CD4-positive, alpha-beta T cell (primary cell): ENCODE measurements at regions not wholly inside any gene's neighbourhood (a gene's known extent, or its start where the extent isn't known, plus 50 kb on each side); places are given as distances from the start of the nearest gene placed in this dataset.
"Not testable (repeated sequence)": the region's sequence is repeated elsewhere in the genome, so short reads cannot be mapped to it uniquely, and the experiment has no call there.

Experiments used
- ATAC-seq: fragments of 200-7000 bp; cut with Tn5 transposase; one replicate; pipeline ENCODE4 v1.10.0; 2022; ENCODE audit warnings: mild to moderate bottlenecking; ENCODE audit not compliant: poor library complexity
- CTCF ChIA-PET: fragments of 350-600 bp; sonication (Branson Sonifier 250); formaldehyde crosslinking; loops from one replicate; lab custom pipeline; 2021; ENCODE audit warnings: antibody characterized with exemption, inconsistent platforms; lab: Charles Lee
- POLR2A ChIA-PET: fragments of 350-600 bp; sonication (Branson Sonifier 250); formaldehyde crosslinking; loops from one replicate; lab custom pipeline; 2021; ENCODE audit warnings: antibody characterized with exemption, inconsistent platforms; lab: Charles Lee
- DNase-seq, 14 experiments: peaks; one replicate each; pipeline ENCODE4 v3.0.0-alpha.2; 2013 to 2020; ENCODE audit warnings: mixed read lengths in 2 of 14
- H3K27ac ChIP-seq, 2 donors: one replicate each; pipeline versions ENCODE4 v1.5.1 to v1.7.0; 2013; ENCODE audit warnings: low read length in 2 of 2, low read depth in 1 of 2, mild to moderate bottlenecking in 1 of 2
- H3K27me3 ChIP-seq, 2 experiments: 1 replicate in 1 of 2; 2 replicates in 1 of 2; pipeline versions ENCODE4 v1.6.1 to v1.7.0; 2013; ENCODE audit warnings: low read length in 2 of 2, control low read depth in 1 of 2, mild to moderate bottlenecking in 1 of 2, moderate library complexity in 1 of 2; ENCODE audit not compliant: insufficient read depth in 2 of 2, control insufficient read depth in 1 of 2
- H3K36me3 ChIP-seq: one replicate; pipeline ENCODE4 v1.6.1; 2013; ENCODE audit warnings: low read length, control low read depth; ENCODE audit not compliant: insufficient read depth
- H3K4me1 ChIP-seq: one replicate; pipeline ENCODE4 v1.6.1; 2013; ENCODE audit warnings: low read length, control low read depth; ENCODE audit not compliant: insufficient read depth
- H3K4me3 ChIP-seq: one replicate; pipeline ENCODE4 v1.5.1; 2013; ENCODE audit warnings: mild to moderate bottlenecking, low read length, moderate library complexity
- H3K9me3 ChIP-seq, 2 experiments: 1 replicate in 1 of 2; 2 replicates in 1 of 2; pipeline versions ENCODE4 v1.6.1 to v1.7.0; 2013; ENCODE audit warnings: low read length in 2 of 2, mild to moderate bottlenecking in 2 of 2, control low read depth in 1 of 2, moderate library complexity in 1 of 2; ENCODE audit not compliant: control insufficient read depth in 1 of 2, insufficient read depth in 1 of 2
- H3K27ac Mint-ChIP-seq: one replicate; pipeline ENCODE4 v1.8.0; 2020; ENCODE audit warnings: mixed read lengths
- H3K27me3 Mint-ChIP-seq: one replicate; pipeline ENCODE4 v1.8.0; 2021; ENCODE audit warnings: mixed read lengths
- H3K36me3 Mint-ChIP-seq: one replicate; pipeline ENCODE4 v1.8.0; 2021; ENCODE audit warnings: low read depth, mixed read lengths
- H3K4me1 Mint-ChIP-seq: one replicate; pipeline ENCODE4 v1.8.0; 2021; ENCODE audit warnings: low read depth, mixed read lengths
- H3K4me3 Mint-ChIP-seq: one replicate; pipeline ENCODE4 v1.8.0; 2020; ENCODE audit warnings: mild to moderate bottlenecking, mixed read lengths
- H3K9me3 Mint-ChIP-seq: one replicate; pipeline ENCODE4 v1.8.0; 2020; ENCODE audit warnings: mixed read lengths
- intact Hi-C, 2 experiments: fragments of 100-400 bp; cut with DNase I in 1 of 2; cut with micrococcal nuclease in 1 of 2; formaldehyde crosslinking; loops; one replicate each; pipeline versions ENCODE4 v1.15.1 to v1.9.0; 2023 to 2025; cut with DNase I, micrococcal nuclease

DNA sequence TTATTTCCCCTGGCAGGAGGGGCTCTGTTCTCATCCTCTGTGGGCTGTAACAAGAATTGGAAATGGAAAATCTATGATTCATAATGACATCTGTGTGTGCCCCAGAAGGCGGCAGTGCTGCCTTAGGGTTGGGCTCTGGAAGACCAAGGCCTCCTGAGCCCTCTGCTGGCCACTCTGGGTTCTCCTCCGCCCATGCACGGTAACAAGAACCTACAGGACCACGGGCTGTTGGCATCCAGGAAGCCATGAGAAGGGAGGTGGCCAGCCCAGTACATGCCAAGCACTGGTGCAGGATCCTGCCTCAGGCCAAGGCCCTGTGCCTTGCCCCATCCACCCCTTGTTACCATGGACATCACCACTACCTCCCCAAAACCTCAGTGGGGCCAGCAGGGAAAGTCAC is 454.2 kb downstream of the TP53TG3F start:
- H3K9me3 Mint-ChIP-seq, H3K9me3 ChIP-seq, H3K27me3 Mint-ChIP-seq, H3K27ac ChIP-seq, intact Hi-C loops, POLR2A ChIA-PET, CTCF ChIA-PET, H3K4me3 ChIP-seq, H3K27me3 ChIP-seq, H3K27ac Mint-ChIP-seq, H3K36me3 Mint-ChIP-seq, H3K4me1 Mint-ChIP-seq, H3K36me3 ChIP-seq, ATAC-seq, DNase-seq, H3K4me1 ChIP-seq, H3K4me3 Mint-ChIP-seq: not testable (repeated sequence)

DNA sequence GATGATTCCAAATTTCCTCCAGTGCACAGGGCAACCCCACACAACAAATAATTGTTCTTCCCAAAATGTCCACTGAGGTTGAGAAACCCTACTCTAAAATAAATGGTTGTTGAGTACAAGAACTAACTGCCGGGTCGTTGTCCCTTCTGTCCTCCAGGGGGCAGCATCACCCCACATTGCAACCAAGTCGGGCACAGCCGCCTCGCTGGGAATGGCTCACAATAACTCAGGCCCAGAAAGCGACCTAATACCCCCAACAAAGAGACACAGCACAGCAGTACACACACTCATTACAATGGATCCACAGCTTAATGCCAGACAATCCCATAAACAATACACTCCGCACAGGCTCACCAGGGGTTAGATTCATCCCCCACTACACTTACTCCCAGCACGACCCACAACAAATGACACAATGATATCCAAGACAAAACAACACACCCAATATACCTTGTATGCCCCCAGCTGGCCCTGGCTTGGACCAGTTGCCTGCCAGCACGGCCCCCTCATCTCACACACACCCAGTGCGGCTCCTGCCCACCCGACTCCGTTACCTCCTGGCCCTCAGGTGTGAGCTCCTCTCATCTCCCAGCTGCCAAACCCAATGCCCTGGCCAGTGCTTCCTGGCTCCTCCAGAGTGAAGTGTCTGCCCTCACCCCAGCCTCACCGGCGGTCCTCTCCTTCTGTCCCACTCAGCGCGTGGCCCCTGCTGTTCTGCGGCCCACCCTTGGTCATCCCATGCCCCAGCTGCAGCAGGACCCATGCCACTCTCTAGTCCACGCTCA is 461.5 kb downstream of the TP53TG3F start:
- peak; percentile 56 for ATAC-seq
- intact Hi-C loops, H3K36me3 Mint-ChIP-seq, H3K4me3 ChIP-seq, POLR2A ChIA-PET, H3K9me3 Mint-ChIP-seq, H3K9me3 ChIP-seq, H3K4me1 Mint-ChIP-seq, H3K4me1 ChIP-seq, H3K27ac ChIP-seq, H3K36me3 ChIP-seq, H3K27ac Mint-ChIP-seq, DNase-seq, H3K4me3 Mint-ChIP-seq, H3K27me3 ChIP-seq, CTCF ChIA-PET, H3K27me3 Mint-ChIP-seq: not testable (repeated sequence)

GRCh38 chr16:33922914-33923313 is 463.5 kb downstream of the TP53TG3F start:
- H3K9me3 ChIP-seq, H3K27me3 ChIP-seq, H3K4me1 Mint-ChIP-seq, DNase-seq, H3K27ac Mint-ChIP-seq, intact Hi-C loops, ATAC-seq, H3K4me3 ChIP-seq, H3K27me3 Mint-ChIP-seq, H3K4me1 ChIP-seq, H3K36me3 Mint-ChIP-seq, POLR2A ChIA-PET, H3K27ac ChIP-seq, H3K4me3 Mint-ChIP-seq, H3K36me3 ChIP-seq, H3K9me3 Mint-ChIP-seq, CTCF ChIA-PET: not testable (repeated sequence)

- H3K36me3 ChIP-seq, CTCF ChIA-PET, H3K9me3 ChIP-seq, H3K27me3 ChIP-seq, H3K27me3 Mint-ChIP-seq, H3K4me3 Mint-ChIP-seq, H3K27ac Mint-ChIP-seq, intact Hi-C loops, H3K4me1 Mint-ChIP-seq, ATAC-seq, H3K4me3 ChIP-seq, H3K9me3 Mint-ChIP-seq, POLR2A ChIA-PET, H3K4me1 ChIP-seq, DNase-seq, H3K27ac ChIP-seq, H3K36me3 Mint-ChIP-seq: not testable (repeated sequence)
Observed at GRCh38 chr16:33928026-33928425, 468.6 kb downstream of the TP53TG3F start.

GRCh38 chr16:33932191-33932590 is 472.8 kb downstream of the TP53TG3F start:
- POLR2A ChIA-PET, H3K36me3 ChIP-seq, H3K4me1 ChIP-seq, H3K4me3 ChIP-seq, DNase-seq, H3K27ac ChIP-seq, ATAC-seq, H3K36me3 Mint-ChIP-seq, H3K4me1 Mint-ChIP-seq, H3K27ac Mint-ChIP-seq, H3K4me3 Mint-ChIP-seq, H3K9me3 ChIP-seq, H3K27me3 ChIP-seq, H3K9me3 Mint-ChIP-seq, intact Hi-C loops, H3K27me3 Mint-ChIP-seq, CTCF ChIA-PET: not testable (repeated sequence)

- ATAC-seq, CTCF ChIA-PET, H3K27me3 ChIP-seq: not testable (repeated sequence)
Observed at GRCh38 chr16:33933039-33933438, 473.6 kb downstream of the TP53TG3F start.

DNA sequence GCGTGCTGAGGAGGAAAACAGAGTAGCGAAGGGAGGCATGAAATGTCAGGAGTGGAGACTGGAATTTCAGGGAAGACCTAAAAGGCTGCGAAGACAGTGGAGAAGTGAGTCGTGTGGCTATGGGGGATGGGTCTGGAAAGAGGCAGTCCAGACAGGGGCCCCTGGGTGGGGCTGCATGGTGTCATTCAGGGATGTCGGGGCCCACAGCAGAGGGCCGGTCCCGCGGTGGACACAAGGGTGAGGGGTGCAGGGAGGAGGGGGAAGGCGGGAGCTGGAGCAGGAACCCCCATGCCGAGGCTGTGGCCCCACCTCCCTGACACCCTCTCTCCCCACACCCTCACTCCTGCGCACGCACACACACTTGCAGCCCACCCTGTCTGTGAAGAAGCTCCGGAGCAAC is 476.4 kb downstream of the TP53TG3F start:
- H3K4me3 ChIP-seq, DNase-seq, POLR2A ChIA-PET, H3K4me3 Mint-ChIP-seq, ATAC-seq, H3K9me3 Mint-ChIP-seq, H3K27me3 Mint-ChIP-seq, intact Hi-C loops, H3K27me3 ChIP-seq, H3K36me3 Mint-ChIP-seq, H3K4me1 Mint-ChIP-seq, H3K36me3 ChIP-seq, CTCF ChIA-PET, H3K27ac ChIP-seq, H3K27ac Mint-ChIP-seq, H3K9me3 ChIP-seq, H3K4me1 ChIP-seq: not testable (repeated sequence)

More at GRCh38 chr16:33933039-33933438, 473.6 kb downstream of the TP53TG3F start:
- H3K36me3 Mint-ChIP-seq, intact Hi-C loops, H3K36me3 ChIP-seq, H3K27me3 Mint-ChIP-seq, H3K9me3 Mint-ChIP-seq, H3K27ac ChIP-seq, H3K27ac Mint-ChIP-seq, H3K9me3 ChIP-seq, H3K4me1 Mint-ChIP-seq, H3K4me3 Mint-ChIP-seq, H3K4me3 ChIP-seq, POLR2A ChIA-PET, H3K4me1 ChIP-seq, DNase-seq: not testable (repeated sequence)
